ENCODE measurements at regions not wholly inside any gene's neighbourhood (a gene's known extent, or its start where the extent isn't known, plus 50 kb on each side); places are given as distances from the start of the nearest gene placed in this dataset.

GRCh38 chr2:240306185-240306584, 129.3 kb upstream of the GPC1 start:
- no peak overlapping the region for H3K27ac ChIP-seq (ENCODE audit: insufficient read depth, low read length)
- H3K27me3 ChIP-seq (ENCODE audit: control insufficient read depth, insufficient read depth, low read length): no peaks in the 10 kb centered on the region
- no peak overlapping the region for H2AFZ ChIP-seq (ENCODE audit: low read length)
- no peak overlapping the region for H3K4me3 ChIP-seq (replicated peaks in 1 of 4; ENCODE audit: control extremely low read depth in 1 of 4, insufficient read depth in 1 of 4, low read depth in 3 of 4, low read length in 4 of 4)
- H3K79me2 ChIP-seq (ENCODE audit: control insufficient read depth, insufficient read depth, low read length): no peaks in the 10 kb centered on the region
- no peaks in the 10 kb centered on the region for H4K20me1 ChIP-seq (ENCODE audit: control insufficient read depth, extremely low read depth, insufficient read depth, low read length)
- H3K4me2 ChIP-seq (ENCODE audit: extremely low read depth, insufficient read depth, low read length): no peak overlapping the region
- no peaks in the 10 kb centered on the region for H3K4me1 ChIP-seq (ENCODE audit: control insufficient read depth, extremely low read depth, insufficient read depth, low read length)
- TF ChIP-seq CTCF (conservative IDR thresholded peaks at IDR 0.05 in 1 of 2, IDR thresholded peaks at IDR 0.05 in 1 of 2; ENCODE audit: low read depth in 1 of 2, low read length in 2 of 2) (no peak), EZH2 (IDR thresholded peaks at IDR 0.05; ENCODE audit: low read length, missing control alignments) (no peak)
- no peaks in the 10 kb centered on the region for H3K9me3 ChIP-seq (ENCODE audit: control insufficient read depth, insufficient read depth, low read depth, low read length)
- DNase-seq (ENCODE audit: low read depth in 2 of 2): no peak
- no peaks in the 10 kb centered on the region for H3K36me3 ChIP-seq (ENCODE audit: control insufficient read depth, insufficient read depth, low read length)
- no peak overlapping the region for H3K9ac ChIP-seq (ENCODE audit: insufficient read depth, low read length)

GRCh38 chr2:240308111-240308651, 127.3 kb upstream of the GPC1 start:
- DNase-seq (ENCODE audit: low read depth in 2 of 2): no peak
- TF ChIP-seq CTCF (conservative IDR thresholded peaks at IDR 0.05 in 1 of 2, IDR thresholded peaks at IDR 0.05 in 1 of 2; ENCODE audit: low read depth in 1 of 2, low read length in 2 of 2) (no peak), EZH2 (IDR thresholded peaks at IDR 0.05; ENCODE audit: low read length, missing control alignments) (no peak)
- H2AFZ ChIP-seq (ENCODE audit: low read length): no peak overlapping the region

GRCh38 chr2:240309214-240309613, 126.2 kb upstream of the GPC1 start:
- Histone ChIP-seq H3K79me2 (ENCODE audit: control insufficient read depth, insufficient read depth, low read length) (no peaks in the 10 kb centered on the region), H3K27ac (ENCODE audit: insufficient read depth, low read length) (no peak overlapping the region), H3K4me2 (ENCODE audit: extremely low read depth, insufficient read depth, low read length) (no peak overlapping the region), H3K9ac (ENCODE audit: insufficient read depth, low read length) (no peak overlapping the region), H2AFZ (ENCODE audit: low read length) (no peak overlapping the region), H3K36me3 (ENCODE audit: control insufficient read depth, insufficient read depth, low read length) (no peaks in the 10 kb centered on the region), H3K4me3 (replicated peaks in 1 of 4; ENCODE audit: control extremely low read depth in 1 of 4, insufficient read depth in 1 of 4, low read depth in 3 of 4, low read length in 4 of 4) (no peak overlapping the region), H3K27me3 (ENCODE audit: control insufficient read depth, insufficient read depth, low read length) (no peaks in the 10 kb centered on the region), H3K9me3 (ENCODE audit: control insufficient read depth, insufficient read depth, low read depth, low read length) (no peaks in the 10 kb centered on the region), H4K20me1 (ENCODE audit: control insufficient read depth, extremely low read depth, insufficient read depth, low read length) (no peaks in the 10 kb centered on the region), H3K4me1 (ENCODE audit: control insufficient read depth, extremely low read depth, insufficient read depth, low read length) (no peaks in the 10 kb centered on the region)
- TF ChIP-seq CTCF (conservative IDR thresholded peaks at IDR 0.05 in 1 of 2, IDR thresholded peaks at IDR 0.05 in 1 of 2; ENCODE audit: low read depth in 1 of 2, low read length in 2 of 2) (no peak), EZH2 (IDR thresholded peaks at IDR 0.05; ENCODE audit: low read length, missing control alignments) (no peak)
- no peak for DNase-seq (ENCODE audit: low read depth in 2 of 2)

More at GRCh38 chr2:240308111-240308651, 127.3 kb upstream of the GPC1 start:
- no peak overlapping the region for H3K9ac ChIP-seq (ENCODE audit: insufficient read depth, low read length)
- no peak overlapping the region for H3K4me3 ChIP-seq (replicated peaks in 1 of 4; ENCODE audit: control extremely low read depth in 1 of 4, insufficient read depth in 1 of 4, low read depth in 3 of 4, low read length in 4 of 4)
- no peaks in the 10 kb centered on the region for H3K36me3 ChIP-seq (ENCODE audit: control insufficient read depth, insufficient read depth, low read length)
- H3K27ac ChIP-seq (ENCODE audit: insufficient read depth, low read length): no peak overlapping the region
- no peaks in the 10 kb centered on the region for H3K79me2 ChIP-seq (ENCODE audit: control insufficient read depth, insufficient read depth, low read length)
- H3K27me3 ChIP-seq (ENCODE audit: control insufficient read depth, insufficient read depth, low read length): no peaks in the 10 kb centered on the region
- H3K9me3 ChIP-seq (ENCODE audit: control insufficient read depth, insufficient read depth, low read depth, low read length): no peaks in the 10 kb centered on the region
- H3K4me2 ChIP-seq (ENCODE audit: extremely low read depth, insufficient read depth, low read length): no peak overlapping the region
- H3K4me1 ChIP-seq (ENCODE audit: control insufficient read depth, extremely low read depth, insufficient read depth, low read length): no peaks in the 10 kb centered on the region
- no peaks in the 10 kb centered on the region for H4K20me1 ChIP-seq (ENCODE audit: control insufficient read depth, extremely low read depth, insufficient read depth, low read length)
